HepG2 (cell line): ENCODE measurements at regions not wholly inside any gene's neighbourhood (a gene's known extent, or its start where the extent isn't known, plus 50 kb on each side); places are given as distances from the start of the nearest gene placed in this dataset.

ENCODE experiments used
- ATAC-seq: fragments of 200-7000 bp; cut with Tn5 transposase; 3 replicates; pipeline ENCODE4 v1.9.1; 2020; ENCODE audit warnings: mild to moderate bottlenecking, moderate library complexity
- BruUV-seq: library from RNA; stranded (reverse); fragments of 400-500 nt; replicated peaks from 2 replicates; lab custom pipeline; 2021; lab: Mats Ljungman, UMichigan
- CTCF ChIA-PET: fragments of 300-600 bp; formaldehyde crosslinking; extraction: SDS; loops from one replicate; lab custom pipeline; 2021; ENCODE audit warnings: low total read pairs, inconsistent platforms, low intra/inter-chr PET ratio; lab: Yijun Ruan, JAX
- POLR2A ChIA-PET: fragments of 350-600 bp; sonication (Branson Sonifier 250); formaldehyde crosslinking; loops from one replicate; lab custom pipeline; 2020; ENCODE audit warnings: antibody characterized with exemption, inconsistent platforms; lab: Yijun Ruan, JAX
- DNase-seq: peaks from one replicate; pipeline ENCODE4 v3.0.0-alpha.2; 2015; ENCODE audit warnings: low spot score
- FAIRE-seq: peaks from 3 replicates; lab custom pipeline; 2011; peaks lifted over from hg19 to GRCh38; lab: Jason Lieb, UNC
- H2AFZ ChIP-seq: one replicate; pipeline ENCODE4 v1.6.1; 2011; ENCODE audit warnings: low read length, inconsistent platforms
- H3K27ac ChIP-seq: fragments of 300-600 bp; 3 replicates; pipeline ENCODE4 v1.8.0; 2011; ENCODE audit warnings: mixed run types, mild to moderate bottlenecking, mixed read lengths, low read length, inconsistent platforms; ENCODE audit not compliant: insufficient read depth; ENCODE audit errors: extremely low read length
- H3K27me3 ChIP-seq, 2 experiments: fragments of 200-600 bp in 1 of 2; 2 replicates in 1 of 2; 3 replicates in 1 of 2; pipeline versions ENCODE4 v1.6.0 to v1.8.0; 2011; ENCODE audit warnings: low read length in 2 of 2, mild to moderate bottlenecking in 2 of 2, moderate library complexity in 2 of 2, inconsistent platforms in 1 of 2; ENCODE audit not compliant: insufficient read depth in 2 of 2, control insufficient read depth in 1 of 2
- H3K36me3 ChIP-seq, 2 experiments: fragments of 200-600 bp in 1 of 2; replicated peaks in 1 of 2; 2 replicates in 1 of 2; 3 replicates in 1 of 2; pipeline versions ENCODE4 v1.5.1 to v1.8.0; 2011; ENCODE audit warnings: low read length in 2 of 2, inconsistent platforms in 1 of 2; ENCODE audit not compliant: insufficient read depth in 2 of 2, control insufficient read depth in 1 of 2
- H3K4me1 ChIP-seq: 2 replicates; pipeline ENCODE4 v1.5.1; 2012; ENCODE audit warnings: low read length, inconsistent platforms; ENCODE audit not compliant: insufficient read depth
- H3K4me2 ChIP-seq: 2 replicates; pipeline ENCODE4 v1.6.0; 2011; ENCODE audit warnings: low read depth, low read length, inconsistent platforms
- H3K4me3 ChIP-seq, 3 experiments: fragments of 200-600 bp in 1 of 3; sonication (generic), shearing (Covaris generic) in 1 of 3; replicated peaks in 1 of 3; 2 replicates each; pipeline ENCODE4 v1.5.1; 2011 to 2016; ENCODE audit warnings: low read length in 3 of 3, inconsistent platforms in 2 of 3, low read depth in 2 of 3, mild to moderate bottlenecking in 2 of 3, control low read depth in 1 of 3, mixed read lengths in 1 of 3; ENCODE audit not compliant: insufficient read depth in 1 of 3
- H3K79me2 ChIP-seq: one replicate; pipeline ENCODE4 v1.6.1; 2011; ENCODE audit warnings: low read length, inconsistent platforms; ENCODE audit not compliant: insufficient read depth
- H3K9ac ChIP-seq: 2 replicates; pipeline ENCODE4 v1.6.0; 2011; ENCODE audit warnings: mild to moderate bottlenecking, low read depth, low read length, inconsistent platforms; ENCODE audit not compliant: insufficient read depth
- H3K9me3 ChIP-seq: 2 replicates; pipeline ENCODE4 v1.5.1; 2012; ENCODE audit warnings: mild to moderate bottlenecking, low read length
- H4K20me1 ChIP-seq: 2 replicates; pipeline ENCODE4 v1.6.0; 2011; ENCODE audit warnings: inconsistent platforms, mild to moderate bottlenecking, low read length, moderate library complexity; ENCODE audit not compliant: insufficient read depth
- HHEX ChIP-seq: IDR thresholded peaks from 2 replicates; pipeline ENCODE4 v1.6.1; 2016; ENCODE audit warnings: control low read depth
- SP1 ChIP-seq, 2 experiments: fragments of 450-650 bp in 1 of 2; sonication (generic) in 1 of 2; formaldehyde crosslinking in 1 of 2; IDR thresholded peaks; 2 replicates each; pipeline versions ENCODE4 v1.4.0 to v1.6.1; 2016 to 2020; ENCODE audit warnings: missing genetic modification reagents in 1 of 2
- ZNF235 ChIP-seq: sonication (generic); formaldehyde crosslinking; IDR thresholded peaks from 2 replicates; pipeline ENCODE4 v1.8.1; 2023; ENCODE audit warnings: mild to moderate bottlenecking, missing genetic modification reagents, borderline replicate concordance
- WGBS: methylation state at CpG from one replicate; pipeline ENCODE4 v1.1.6; 2017; ENCODE audit warnings: low lambda C conversion rate; 5-methylcytosine and 5-hydroxymethylcytosine counted together
- in situ Hi-C: cut with HindIII; loops from 2 replicates; pipeline ENCODE4 v1.10.0; 2017; ENCODE audit warnings: low pct_unique_long_range_greater_than_20kb; ENCODE audit not compliant: extremely low pct_ligation_motif_present
- intact Hi-C: fragments of 100-400 bp; cut with micrococcal nuclease; formaldehyde crosslinking; loops from one replicate; pipeline ENCODE4 v1.10.0; 2022; ENCODE audit not compliant: unreplicated experiment
- TF ChIP-seq, protein P1 (sequence below): sonication (generic); formaldehyde crosslinking; IDR thresholded peaks from 2 replicates; pipeline ENCODE4 v1.5.0; 2020; ENCODE audit warnings: mild to moderate bottlenecking, missing genetic modification reagents, borderline replicate concordance
- TF ChIP-seq, protein P2 (sequence below): sonication (generic); formaldehyde crosslinking; IDR thresholded peaks from 2 replicates; pipeline ENCODE4 v1.4.0; 2020; ENCODE audit warnings: mild to moderate bottlenecking, missing genetic modification reagents

DNA sequence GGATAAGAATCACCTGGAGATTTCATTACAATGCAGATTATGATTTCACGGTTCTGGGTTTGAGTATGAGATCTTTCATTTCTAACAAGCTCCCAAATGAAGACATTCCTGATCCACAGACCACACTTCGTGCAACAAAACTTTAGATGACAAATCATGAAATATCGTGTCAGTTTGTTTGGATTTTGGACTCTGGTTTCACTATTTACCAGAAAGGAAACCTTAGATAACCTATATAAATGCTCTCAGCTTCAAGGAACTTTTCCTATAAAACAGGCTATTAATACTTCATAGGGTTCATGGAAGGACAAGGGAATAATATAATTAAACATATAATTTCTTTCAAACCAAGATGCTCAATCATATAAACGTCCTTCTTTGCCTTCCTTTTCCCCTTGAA, 930.5 kb upstream of the SLC10A2 start:
- no peaks in the 10 kb centered on the region for H3K4me1 ChIP-seq
- no peak overlapping the region for H3K27ac ChIP-seq
- intact Hi-C loops (no loop called here), in situ Hi-C loops (no loop called here)
- DNase-seq = no peak
- H4K20me1 ChIP-seq = no peaks in the 10 kb centered on the region
- H3K4me3 ChIP-seq = no peak overlapping the region
- TF ChIP-seq ZNF235 (CRISPR knock-in tag) (no peak), SP1 (IDR thresholded peaks at IDR 0.05) (no peak), SP1 (CRISPR knock-in tag; IDR thresholded peaks at IDR 0.05) (no peak), HHEX (CRISPR knock-in tag) (no peak)
- TF ChIP-seq, protein P1, sequence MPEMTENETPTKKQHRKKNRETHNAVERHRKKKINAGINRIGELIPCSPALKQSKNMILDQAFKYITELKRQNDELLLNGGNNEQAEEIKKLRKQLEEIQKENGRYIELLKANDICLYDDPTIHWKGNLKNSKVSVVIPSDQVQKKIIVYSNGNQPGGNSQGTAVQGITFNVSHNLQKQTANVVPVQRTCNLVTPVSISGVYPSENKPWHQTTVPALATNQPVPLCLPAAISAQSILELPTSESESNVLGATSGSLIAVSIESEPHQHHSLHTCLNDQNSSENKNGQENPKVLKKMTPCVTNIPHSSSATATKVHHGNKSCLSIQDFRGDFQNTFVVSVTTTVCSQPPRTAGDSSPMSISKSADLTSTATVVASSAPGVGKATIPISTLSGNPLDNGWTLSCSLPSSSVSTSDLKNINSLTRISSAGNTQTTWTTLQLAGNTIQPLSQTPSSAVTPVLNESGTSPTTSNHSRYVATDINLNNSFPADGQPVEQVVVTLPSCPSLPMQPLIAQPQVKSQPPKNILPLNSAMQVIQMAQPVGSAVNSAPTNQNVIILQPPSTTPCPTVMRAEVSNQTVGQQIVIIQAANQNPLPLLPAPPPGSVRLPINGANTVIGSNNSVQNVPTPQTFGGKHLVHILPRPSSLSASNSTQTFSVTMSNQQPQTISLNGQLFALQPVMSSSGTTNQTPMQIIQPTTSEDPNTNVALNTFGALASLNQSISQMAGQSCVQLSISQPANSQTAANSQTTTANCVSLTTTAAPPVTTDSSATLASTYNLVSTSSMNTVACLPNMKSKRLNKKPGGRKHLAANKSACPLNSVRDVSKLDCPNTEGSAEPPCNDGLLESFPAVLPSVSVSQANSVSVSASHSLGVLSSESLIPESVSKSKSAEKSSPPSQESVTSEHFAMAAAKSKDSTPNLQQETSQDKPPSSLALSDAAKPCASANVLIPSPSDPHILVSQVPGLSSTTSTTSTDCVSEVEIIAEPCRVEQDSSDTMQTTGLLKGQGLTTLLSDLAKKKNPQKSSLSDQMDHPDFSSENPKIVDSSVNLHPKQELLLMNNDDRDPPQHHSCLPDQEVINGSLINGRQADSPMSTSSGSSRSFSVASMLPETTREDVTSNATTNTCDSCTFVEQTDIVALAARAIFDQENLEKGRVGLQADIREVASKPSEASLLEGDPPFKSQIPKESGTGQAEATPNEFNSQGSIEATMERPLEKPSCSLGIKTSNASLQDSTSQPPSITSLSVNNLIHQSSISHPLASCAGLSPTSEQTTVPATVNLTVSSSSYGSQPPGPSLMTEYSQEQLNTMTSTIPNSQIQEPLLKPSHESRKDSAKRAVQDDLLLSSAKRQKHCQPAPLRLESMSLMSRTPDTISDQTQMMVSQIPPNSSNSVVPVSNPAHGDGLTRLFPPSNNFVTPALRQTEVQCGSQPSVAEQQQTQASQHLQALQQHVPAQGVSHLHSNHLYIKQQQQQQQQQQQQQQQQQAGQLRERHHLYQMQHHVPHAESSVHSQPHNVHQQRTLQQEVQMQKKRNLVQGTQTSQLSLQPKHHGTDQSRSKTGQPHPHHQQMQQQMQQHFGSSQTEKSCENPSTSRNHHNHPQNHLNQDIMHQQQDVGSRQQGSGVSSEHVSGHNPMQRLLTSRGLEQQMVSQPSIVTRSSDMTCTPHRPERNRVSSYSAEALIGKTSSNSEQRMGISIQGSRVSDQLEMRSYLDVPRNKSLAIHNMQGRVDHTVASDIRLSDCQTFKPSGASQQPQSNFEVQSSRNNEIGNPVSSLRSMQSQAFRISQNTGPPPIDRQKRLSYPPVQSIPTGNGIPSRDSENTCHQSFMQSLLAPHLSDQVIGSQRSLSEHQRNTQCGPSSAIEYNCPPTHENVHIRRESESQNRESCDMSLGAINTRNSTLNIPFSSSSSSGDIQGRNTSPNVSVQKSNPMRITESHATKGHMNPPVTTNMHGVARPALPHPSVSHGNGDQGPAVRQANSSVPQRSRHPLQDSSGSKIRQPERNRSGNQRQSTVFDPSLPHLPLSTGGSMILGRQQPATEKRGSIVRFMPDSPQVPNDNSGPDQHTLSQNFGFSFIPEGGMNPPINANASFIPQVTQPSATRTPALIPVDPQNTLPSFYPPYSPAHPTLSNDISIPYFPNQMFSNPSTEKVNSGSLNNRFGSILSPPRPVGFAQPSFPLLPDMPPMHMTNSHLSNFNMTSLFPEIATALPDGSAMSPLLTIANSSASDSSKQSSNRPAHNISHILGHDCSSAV (CRISPR knock-in tag) = no peak
- TF ChIP-seq, protein P2, sequence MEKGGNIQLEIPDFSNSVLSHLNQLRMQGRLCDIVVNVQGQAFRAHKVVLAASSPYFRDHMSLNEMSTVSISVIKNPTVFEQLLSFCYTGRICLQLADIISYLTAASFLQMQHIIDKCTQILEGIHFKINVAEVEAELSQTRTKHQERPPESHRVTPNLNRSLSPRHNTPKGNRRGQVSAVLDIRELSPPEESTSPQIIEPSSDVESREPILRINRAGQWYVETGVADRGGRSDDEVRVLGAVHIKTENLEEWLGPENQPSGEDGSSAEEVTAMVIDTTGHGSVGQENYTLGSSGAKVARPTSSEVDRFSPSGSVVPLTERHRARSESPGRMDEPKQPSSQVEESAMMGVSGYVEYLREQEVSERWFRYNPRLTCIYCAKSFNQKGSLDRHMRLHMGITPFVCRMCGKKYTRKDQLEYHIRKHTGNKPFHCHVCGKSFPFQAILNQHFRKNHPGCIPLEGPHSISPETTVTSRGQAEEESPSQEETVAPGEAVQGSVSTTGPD (CRISPR knock-in tag) = no peak
- peaks cover 57% of the 10 kb centered on the region; the same call in 1 of the 2 replicates for H3K9me3 ChIP-seq
- no peak for ATAC-seq
- H3K36me3 ChIP-seq = no peaks in the 10 kb centered on the region
- WGBS = 0% methylated on average over 4 of the region's 4 CpGs
- no peak for FAIRE-seq
- no peaks in the 10 kb centered on the region for H3K79me2 ChIP-seq
- H3K9ac ChIP-seq = no peak overlapping the region
- BruUV-seq = no TSS peak
- POLR2A ChIA-PET = no interaction called here
- H3K4me2 ChIP-seq = no peak overlapping the region
- no peak overlapping the region for H2AFZ ChIP-seq
- H3K27me3 ChIP-seq = no peaks in the 10 kb centered on the region
- CTCF ChIA-PET = no interaction called here
